OCI-LY7 (cell line): ENCODE measurements at regions not wholly inside any gene's neighbourhood (a gene's known extent, or its start where the extent isn't known, plus 50 kb on each side); places are given as distances from the start of the nearest gene placed in this dataset.

ENCODE experiments used
- BruUV-seq: library from RNA; stranded (reverse); fragments of 400-500 nt; replicated peaks from 2 replicates; lab custom pipeline; 2021; lab: Mats Ljungman, UMichigan
- CTCF ChIA-PET: fragments of 300-600 bp; sonication (Branson Sonifier 250); formaldehyde crosslinking; loops from one replicate; lab custom pipeline; 2022; ENCODE audit warnings: antibody characterized with exemption; ENCODE audit not compliant: unreplicated experiment; lab: Charles Lee
- POLR2A ChIA-PET: fragments of 300-600 bp; sonication (Branson Sonifier 250); formaldehyde crosslinking; loops from one replicate; lab custom pipeline; 2022; ENCODE audit warnings: antibody characterized with exemption; lab: Charles Lee
- DNase-seq: peaks from one replicate; pipeline ENCODE4 v3.0.0-alpha.2; 2015; ENCODE audit warnings: low spot score
- H2AFZ ChIP-seq: fragments of 200-600 bp; sonication (generic), shearing (Covaris generic); 2 replicates; pipeline ENCODE4 v1.6.1; 2014; ENCODE audit warnings: mild to moderate bottlenecking, antibody characterized with exemption, low read length, moderate library complexity
- H3K27ac ChIP-seq: fragments of 200-600 bp; sonication (generic); 2 replicates; pipeline ENCODE4 v1.5.1; 2014; ENCODE audit warnings: mixed run types, low read depth, mild to moderate bottlenecking, moderate library complexity, low read length, inconsistent platforms; ENCODE audit not compliant: poor library complexity, severe bottlenecking
- H3K36me3 ChIP-seq: fragments of 200-600 bp; sonication (generic); 2 replicates; pipeline ENCODE4 v1.6.1; 2014; ENCODE audit warnings: mild to moderate bottlenecking, antibody characterized with exemption, low read length, moderate library complexity, mixed read lengths; ENCODE audit not compliant: insufficient read depth
- H3K4me1 ChIP-seq: fragments of 200-600 bp; sonication (generic); 2 replicates; pipeline ENCODE4 v1.5.1; 2014; ENCODE audit warnings: mild to moderate bottlenecking, low read length; ENCODE audit not compliant: insufficient read depth, poor library complexity, severe bottlenecking
- H3K4me2 ChIP-seq: fragments of 200-600 bp; sonication (generic); 2 replicates; pipeline ENCODE4 v1.6.1; 2014; ENCODE audit warnings: mild to moderate bottlenecking, low read length
- H3K4me3 ChIP-seq: fragments of 200-600 bp; sonication (generic); 2 replicates; pipeline ENCODE4 v1.5.1; 2014; ENCODE audit warnings: mild to moderate bottlenecking, low read depth, low read length; ENCODE audit not compliant: poor library complexity, severe bottlenecking
- H3K79me2 ChIP-seq: fragments of 200-600 bp; sonication (generic); 2 replicates; pipeline ENCODE4 v1.6.1; 2016; ENCODE audit warnings: low read depth, mild to moderate bottlenecking, low read length, moderate library complexity, mixed read lengths; ENCODE audit not compliant: insufficient read depth
- H3K9me2 ChIP-seq: fragments of 200-600 bp; sonication (generic); 2 replicates; pipeline ENCODE4 v1.6.1; 2016; ENCODE audit warnings: mild to moderate bottlenecking, low read length, mixed read lengths; ENCODE audit not compliant: insufficient read depth
- H3K9me3 ChIP-seq: fragments of 200-600 bp; sonication (generic); 2 replicates; pipeline ENCODE4 v1.6.1; 2014; ENCODE audit warnings: mild to moderate bottlenecking, mixed run types, low read length, mixed read lengths
- H4K20me1 ChIP-seq: fragments of 200-600 bp; sonication (generic); 2 replicates; pipeline ENCODE4 v1.6.1; 2014; ENCODE audit warnings: mild to moderate bottlenecking, antibody characterized with exemption, low read length, moderate library complexity, mixed read lengths; ENCODE audit not compliant: insufficient read depth
- CTCF ChIP-seq: fragments of 200-600 bp; sonication (generic); conservative IDR thresholded peaks from 2 replicates; pipeline ENCODE4 v1.5.1; 2014; ENCODE audit warnings: mild to moderate bottlenecking, antibody characterized with exemption, low read length, moderate library complexity, mixed read lengths
- EZH2phosphoT487 ChIP-seq: fragments of 200-600 bp; sonication (generic); IDR thresholded peaks from 2 replicates; pipeline ENCODE4 v1.6.1; 2018; ENCODE audit warnings: low read depth, borderline replicate concordance, mild to moderate bottlenecking, mixed run types, antibody characterized with exemption, low read length, moderate library complexity, mixed read lengths
- intact Hi-C: fragments of 100-400 bp; cut with micrococcal nuclease; formaldehyde crosslinking; loops from one replicate; pipeline ENCODE4 v1.10.0; 2022; ENCODE audit not compliant: unreplicated experiment

- Histone ChIP-seq H3K9me3 (no peaks in the 10 kb centered on the region), H4K20me1 (no peaks in the 10 kb centered on the region), H3K9me2 (no peaks in the 10 kb centered on the region), H3K36me3 (no peaks in the 10 kb centered on the region), H3K79me2 (no peaks in the 10 kb centered on the region), H3K4me3 (no peak overlapping the region), H3K4me2 (no peak overlapping the region), H3K27ac (no peak overlapping the region), H3K4me1 (no peaks in the 10 kb centered on the region), H2AFZ (no peak overlapping the region)
- BruUV-seq = no TSS peak
- no peak for DNase-seq
- no peak for TF ChIP-seq EZH2phosphoT487
- no peak for TF ChIP-seq CTCF
- ChIA-PET CTCF (no interaction called here), POLR2A (no interaction called here)
- intact Hi-C loops = no loop called here
These were observed 767.7 kb downstream of the PCDH17 start for GRCh38 chr13:58399263-58399662.

GRCh38 chr13:58406545-58406944, 775.0 kb downstream of the PCDH17 start:
- no TSS peak for BruUV-seq
- TF ChIP-seq EZH2phosphoT487 = no peak
- Histone ChIP-seq H3K79me2 (no peaks in the 10 kb centered on the region), H3K4me3 (no peak overlapping the region), H3K27ac (no peak overlapping the region), H3K9me2 (no peaks in the 10 kb centered on the region), H3K4me1 (no peaks in the 10 kb centered on the region), H4K20me1 (no peaks in the 10 kb centered on the region), H3K4me2 (no peak overlapping the region), H3K9me3 (no peaks in the 10 kb centered on the region), H2AFZ (no peak overlapping the region), H3K36me3 (no peaks in the 10 kb centered on the region)
- ChIA-PET CTCF (no interaction called here), POLR2A (interaction anchor here (1.0 kb wide), 1 partner anchor 40 kb away, joined by 3 read pairs; no protein-coding TSS in a partner anchor)
- intact Hi-C loops = no loop called here
- no peak for DNase-seq

GRCh38 chr13:58429917-58430316, 798.4 kb downstream of the PCDH17 start:
- H3K27ac ChIP-seq = no peak overlapping the region
- TF ChIP-seq CTCF (no peak), EZH2phosphoT487 (no peak)
- H3K9me3 ChIP-seq = peaks cover 17% of the 10 kb centered on the region; the same call in 1 of the 2 replicates
- no peak for DNase-seq
- BruUV-seq = no TSS peak
- no peaks in the 10 kb centered on the region for H3K79me2 ChIP-seq
- H3K36me3 ChIP-seq = no peaks in the 10 kb centered on the region
- no peaks in the 10 kb centered on the region for H4K20me1 ChIP-seq
- ChIA-PET POLR2A (no interaction called here), CTCF (no interaction called here)
- no peaks in the 10 kb centered on the region for H3K9me2 ChIP-seq
- intact Hi-C loops = no loop called here
- no peak overlapping the region for H2AFZ ChIP-seq
- H3K4me2 ChIP-seq = no peak overlapping the region
- no peak overlapping the region for H3K4me3 ChIP-seq
- no peaks in the 10 kb centered on the region for H3K4me1 ChIP-seq
